Activated T-cell treated with anti-CD3 and anti-CD28 coated beads, Interleukin-2, amount 50 U/mL, for 72 hours (primary cell): ENCODE measurements at regions not wholly inside any gene's neighbourhood (a gene's known extent, or its start where the extent isn't known, plus 50 kb on each side); places are given as distances from the start of the nearest gene placed in this dataset.

Experiments
- ATAC-seq, 2 donors: fragments of 150-1000 bp; cut with Tn5 transposase; replicated peaks in 1 of 2; 2 replicates each; pipeline ENCODE4 v1.10.0; 2021; ENCODE audit warnings: moderate library complexity in 2 of 2, mild to moderate bottlenecking in 1 of 2
- DNase-seq, 2 donors: peaks; one replicate each; pipeline ENCODE4 v3.0.0; 2021 to 2022; ENCODE audit warnings: mixed read lengths in 1 of 2
- H3K27ac Mint-ChIP-seq: one replicate; pipeline ENCODE4 v1.8.0; 2022; ENCODE audit warnings: mild to moderate bottlenecking, moderate library complexity, mixed read lengths
- H3K27me3 Mint-ChIP-seq: one replicate; pipeline ENCODE4 v1.8.0; 2022; ENCODE audit warnings: low read depth, mixed read lengths
- H3K36me3 Mint-ChIP-seq, 2 donors: one replicate each; pipeline ENCODE4 v1.8.0; 2022; ENCODE audit warnings: mixed read lengths in 2 of 2, mild to moderate bottlenecking in 1 of 2; ENCODE audit not compliant: insufficient read depth in 2 of 2
- H3K4me1 Mint-ChIP-seq: one replicate; pipeline ENCODE4 v1.8.0; 2022; ENCODE audit warnings: low read depth, mixed read lengths
- H3K4me3 Mint-ChIP-seq, 2 donors: one replicate each; pipeline ENCODE4 v1.8.0; 2022; ENCODE audit warnings: mild to moderate bottlenecking in 2 of 2, mixed read lengths in 2 of 2, moderate library complexity in 2 of 2
- H3K9me3 Mint-ChIP-seq, 2 donors: one replicate each; pipeline ENCODE4 v1.8.0; 2022; ENCODE audit warnings: mixed read lengths in 2 of 2

GRCh38 chr10:33680036-33680435, 345.6 kb upstream of the NRP1 start:
- DNase-seq (no peak), ATAC-seq (no peak)
- Mint-ChIP-seq H3K4me1 (no peaks in the 10 kb centered on the region), H3K36me3 (no peaks in the 10 kb centered on the region), H3K27me3 (peaks cover 6% of the 10 kb centered on the region), H3K9me3 (peaks cover 0 to 4% of the 10 kb centered on the region in 2 donors), H3K4me3 (no peak overlapping the region), H3K27ac (no peak overlapping the region)

GRCh38 chr10:33676606-33677339, 342.3 kb upstream of the NRP1 start:
- peaks cover 0 to 4% of the 10 kb centered on the region in 2 donors for H3K9me3 Mint-ChIP-seq
- no peak for DNase-seq
- peaks cover 6% of the 10 kb centered on the region for H3K27me3 Mint-ChIP-seq
- H3K27ac Mint-ChIP-seq: no peak overlapping the region
- H3K4me3 Mint-ChIP-seq: no peak overlapping the region
- H3K4me1 Mint-ChIP-seq: no peaks in the 10 kb centered on the region
- no peak for ATAC-seq
- no peaks in the 10 kb centered on the region for H3K36me3 Mint-ChIP-seq

DNA sequence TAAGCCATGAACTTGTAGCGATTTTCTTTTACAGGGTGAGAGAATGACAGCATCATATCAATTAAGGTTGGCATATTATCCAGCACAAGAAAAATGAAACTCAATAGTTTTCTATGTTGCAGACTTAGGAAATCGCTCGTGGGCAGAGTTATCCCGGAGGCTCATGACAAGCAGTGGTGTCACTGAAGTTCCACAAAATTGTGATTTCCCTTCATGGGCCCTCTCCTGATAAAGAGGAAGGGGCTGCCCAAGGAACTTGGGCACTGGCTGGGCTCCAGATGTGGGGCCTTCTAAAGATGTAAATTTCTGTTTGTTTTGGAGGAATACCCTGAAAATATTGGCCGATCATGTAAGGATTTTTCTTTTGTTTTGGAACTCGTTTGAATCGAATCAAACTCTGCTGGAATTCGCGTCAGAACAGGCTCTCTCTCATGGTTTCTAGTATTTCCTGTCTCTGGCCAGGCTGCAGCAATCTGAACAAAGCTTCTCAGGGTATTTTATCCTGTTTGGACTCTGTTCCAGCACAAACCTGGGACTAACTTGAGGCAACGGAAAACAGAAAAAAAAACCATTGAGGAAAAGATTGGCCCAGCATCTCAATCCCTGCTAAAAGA, 340.6 kb upstream of the NRP1 start:
- no peaks in the 10 kb centered on the region for H3K36me3 Mint-ChIP-seq
- no peak overlapping the region for H3K27ac Mint-ChIP-seq
- peaks cover 6% of the 10 kb centered on the region for H3K27me3 Mint-ChIP-seq
- H3K9me3 Mint-ChIP-seq: peaks cover 0 to 4% of the 10 kb centered on the region in 2 donors
- H3K4me1 Mint-ChIP-seq: no peaks in the 10 kb centered on the region
- ATAC-seq: no peak
- no peak for DNase-seq
- H3K4me3 Mint-ChIP-seq: no peak overlapping the region

DNA sequence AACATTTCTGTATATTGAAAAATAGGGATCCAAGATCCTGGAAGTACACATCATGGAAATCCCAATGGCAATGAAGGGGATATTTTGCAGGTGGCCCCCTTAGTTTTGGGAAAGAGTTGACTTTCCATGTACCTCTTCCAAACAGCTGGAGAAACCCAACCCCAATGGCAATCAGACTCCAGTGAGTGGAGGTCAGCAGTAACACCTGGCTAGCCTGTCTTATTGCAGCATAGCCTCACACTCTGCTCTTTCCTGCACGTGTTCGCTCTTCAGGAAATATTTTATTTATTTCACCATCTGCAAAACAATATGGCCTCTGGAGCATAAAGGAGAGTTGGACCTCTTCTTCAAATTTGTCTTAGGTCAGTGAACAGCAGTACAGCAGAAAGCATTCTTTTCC, 340.0 kb upstream of the NRP1 start:
- DNase-seq: no peak
- no peak overlapping the region for H3K27ac Mint-ChIP-seq
- H3K4me3 Mint-ChIP-seq: no peak overlapping the region
- no peaks in the 10 kb centered on the region for H3K4me1 Mint-ChIP-seq
- ATAC-seq: no peak
- no peaks in the 10 kb centered on the region for H3K36me3 Mint-ChIP-seq
- H3K9me3 Mint-ChIP-seq: peaks cover 0 to 3% of the 10 kb centered on the region in 2 donors
- peaks cover 6% of the 10 kb centered on the region for H3K27me3 Mint-ChIP-seq

DNA sequence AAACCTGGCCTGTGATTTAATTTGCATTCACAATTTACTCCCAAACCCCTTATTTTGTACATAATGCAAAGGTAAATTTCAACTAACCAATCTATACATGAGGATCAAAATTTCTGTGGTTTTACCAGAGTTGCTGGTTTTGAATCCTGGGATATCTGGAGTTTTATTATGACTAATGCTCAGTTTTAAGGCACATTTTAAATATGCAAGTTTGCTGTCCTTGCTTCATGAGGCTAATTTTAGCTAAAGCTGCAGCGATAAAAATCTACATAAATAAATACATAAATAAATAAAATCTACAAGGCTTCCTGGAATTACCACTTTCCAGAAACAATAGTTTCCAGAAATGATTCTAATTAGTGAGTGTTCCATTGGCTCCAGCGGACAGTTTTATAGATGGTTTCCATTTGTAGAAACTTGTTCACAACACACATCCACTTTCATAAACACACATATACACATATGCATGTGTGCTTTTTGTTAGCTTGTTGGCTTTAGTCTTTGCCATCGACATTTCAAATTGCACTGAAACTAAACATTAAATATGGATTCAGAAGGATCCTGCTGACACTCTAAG, 339.5 kb upstream of the NRP1 start:
- H3K4me3 Mint-ChIP-seq: no peak overlapping the region
- ATAC-seq (no peak), DNase-seq (no peak)
- H3K27me3 Mint-ChIP-seq: peaks cover 5% of the 10 kb centered on the region
- no peaks in the 10 kb centered on the region for H3K4me1 Mint-ChIP-seq
- peaks cover 0 to 3% of the 10 kb centered on the region in 2 donors for H3K9me3 Mint-ChIP-seq
- H3K27ac Mint-ChIP-seq: no peak overlapping the region
- no peaks in the 10 kb centered on the region for H3K36me3 Mint-ChIP-seq

DNA sequence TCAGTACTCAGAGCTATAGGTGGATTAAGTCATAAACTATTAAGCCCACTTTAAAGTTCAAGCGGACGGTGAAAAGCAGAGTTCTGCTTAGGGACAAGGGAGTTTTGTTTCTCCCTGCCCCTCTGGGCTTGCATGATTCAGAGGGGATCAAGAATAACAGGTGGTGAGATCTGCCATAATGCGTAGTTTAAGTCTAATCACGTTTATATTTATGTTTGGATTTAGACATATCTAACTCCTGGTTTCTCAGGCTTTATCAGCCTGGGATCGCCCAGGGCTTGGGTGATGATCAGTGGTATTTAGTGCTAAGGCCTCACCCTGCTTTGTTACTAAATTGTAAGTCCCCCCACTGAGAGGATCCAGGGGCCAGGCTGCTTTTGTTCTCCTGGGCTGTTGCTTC, 335.4 kb upstream of the NRP1 start:
- DNase-seq (no peak), ATAC-seq (no peak)
- H3K36me3 Mint-ChIP-seq: no peaks in the 10 kb centered on the region
- no peaks in the 10 kb centered on the region for H3K27me3 Mint-ChIP-seq
- no peaks in the 10 kb centered on the region for H3K9me3 Mint-ChIP-seq
- H3K4me1 Mint-ChIP-seq: peaks cover 7% of the 10 kb centered on the region
- no peak overlapping the region for H3K27ac Mint-ChIP-seq
- H3K4me3 Mint-ChIP-seq: no peak overlapping the region

DNA sequence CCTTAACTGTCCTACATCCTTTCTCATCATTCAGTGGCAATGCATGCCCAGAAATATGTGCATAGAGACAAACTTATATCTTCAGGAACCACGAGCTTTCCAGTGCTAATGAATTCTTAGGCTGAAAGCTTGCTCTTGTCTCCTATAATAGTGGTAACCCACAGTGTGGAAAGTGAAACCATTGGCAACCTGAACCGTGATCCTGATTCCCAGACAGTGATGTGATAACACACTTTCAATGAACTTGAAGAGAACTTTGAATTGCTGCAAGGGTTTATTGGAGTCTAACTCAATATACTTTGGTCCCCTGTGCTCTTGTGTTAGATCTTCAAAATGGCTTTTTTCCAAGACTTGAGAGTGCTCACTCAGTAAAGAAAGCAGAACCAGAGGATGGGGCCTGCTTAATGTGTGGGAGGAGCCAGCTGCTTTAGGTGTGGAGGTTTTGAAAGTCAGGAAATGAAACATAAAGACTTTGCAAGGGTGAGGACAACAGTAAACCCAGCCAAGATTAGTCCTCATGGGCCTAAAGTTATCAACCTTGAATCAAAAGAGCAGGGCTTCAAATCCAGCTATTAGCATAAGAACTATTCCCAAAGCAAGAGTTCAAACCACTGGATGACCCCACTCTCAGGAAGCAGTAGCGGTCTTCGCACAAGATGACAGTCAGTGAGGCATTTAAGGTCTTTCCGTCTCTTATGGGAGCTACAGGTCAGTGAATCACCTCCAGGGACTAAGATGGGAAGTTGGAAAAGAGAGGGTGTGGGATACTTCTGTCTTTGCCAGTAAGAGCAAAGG, 332.4 kb upstream of the NRP1 start:
- ATAC-seq (no peak), DNase-seq (no peak)
- H3K4me1 Mint-ChIP-seq: peaks cover 9% of the 10 kb centered on the region
- H3K4me3 Mint-ChIP-seq: no peak overlapping the region
- no peak overlapping the region for H3K27ac Mint-ChIP-seq
- H3K36me3 Mint-ChIP-seq: peaks cover 0 to 3% of the 10 kb centered on the region in 2 donors
- peaks cover 0 to 2% of the 10 kb centered on the region in 2 donors for H3K9me3 Mint-ChIP-seq
- peaks cover 11% of the 10 kb centered on the region for H3K27me3 Mint-ChIP-seq

DNA sequence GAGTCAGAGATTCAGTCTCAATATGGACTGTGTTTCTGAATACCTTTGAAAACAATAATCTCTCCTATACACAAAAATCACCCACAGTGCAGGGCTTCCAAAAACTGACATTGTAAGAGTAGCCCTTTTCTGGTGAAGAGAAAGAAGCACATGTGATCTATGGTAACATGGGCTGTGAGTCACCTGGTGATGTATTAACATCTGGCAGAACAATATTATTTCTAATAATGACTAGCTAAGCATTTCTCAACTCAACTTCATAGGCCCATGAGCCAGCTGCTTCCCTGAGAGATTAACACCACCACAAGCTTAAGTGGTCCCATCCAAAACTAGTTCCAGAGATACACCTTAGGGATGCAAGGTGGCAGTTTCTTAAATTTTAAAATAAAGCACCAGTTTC, 331.0 kb upstream of the NRP1 start:
- H3K36me3 Mint-ChIP-seq: peaks cover 0 to 3% of the 10 kb centered on the region in 2 donors
- H3K27ac Mint-ChIP-seq: no peak overlapping the region
- ATAC-seq: no peak
- peaks cover 24% of the 10 kb centered on the region for H3K27me3 Mint-ChIP-seq
- no peak for DNase-seq
- peaks cover 0 to 2% of the 10 kb centered on the region in 2 donors for H3K9me3 Mint-ChIP-seq
- peaks cover 12% of the 10 kb centered on the region for H3K4me1 Mint-ChIP-seq
- no peak overlapping the region for H3K4me3 Mint-ChIP-seq

DNA sequence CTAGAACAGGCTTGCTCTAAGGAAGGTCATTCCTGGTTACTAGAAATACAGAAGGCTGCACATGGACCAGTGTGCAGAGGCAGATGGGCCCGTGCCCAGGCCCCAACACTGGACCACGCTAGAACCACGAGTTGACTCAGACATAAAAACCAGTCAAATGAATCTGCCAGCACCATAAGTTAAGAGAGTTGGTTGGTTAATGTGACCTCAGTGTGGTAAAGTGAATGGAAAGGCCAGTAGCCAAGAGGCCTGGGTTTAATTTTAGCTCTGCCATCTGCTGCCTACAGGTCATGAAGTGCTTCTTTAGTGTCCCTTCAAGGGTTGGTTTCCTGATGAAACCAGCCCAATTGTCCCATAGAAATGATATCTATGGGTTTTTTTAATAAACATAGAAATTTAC, 329.6 kb upstream of the NRP1 start:
- DNase-seq: no peak
- H3K36me3 Mint-ChIP-seq: peaks cover 0 to 3% of the 10 kb centered on the region in 2 donors
- peaks cover 31% of the 10 kb centered on the region for H3K27me3 Mint-ChIP-seq
- ATAC-seq: no peak
- H3K4me3 Mint-ChIP-seq: no peak overlapping the region
- peaks cover 0 to 2% of the 10 kb centered on the region in 2 donors for H3K9me3 Mint-ChIP-seq
- H3K27ac Mint-ChIP-seq: no peak overlapping the region
- H3K4me1 Mint-ChIP-seq: peaks cover 12% of the 10 kb centered on the region

- Mint-ChIP-seq H3K27me3 (peaks cover 34% of the 10 kb centered on the region), H3K9me3 (peaks cover 0 to 2% of the 10 kb centered on the region in 2 donors), H3K36me3 (peaks cover 0 to 3% of the 10 kb centered on the region in 2 donors), H3K4me1 (peaks cover 7% of the 10 kb centered on the region), H3K27ac (no peak overlapping the region), H3K4me3 (no peak overlapping the region)
- DNase-seq (no peak), ATAC-seq (no peak)
These were observed 327.3 kb upstream of the NRP1 start for GRCh38 chr10:33661580-33662336.

GRCh38 chr10:33660329-33660728, 325.9 kb upstream of the NRP1 start:
- Mint-ChIP-seq H3K4me3 (no peak overlapping the region), H3K27me3 (peaks cover 34% of the 10 kb centered on the region), H3K36me3 (peaks cover 0 to 3% of the 10 kb centered on the region in 2 donors), H3K27ac (no peak overlapping the region), H3K9me3 (peaks cover 0 to 2% of the 10 kb centered on the region in 2 donors), H3K4me1 (peaks cover 5% of the 10 kb centered on the region)
- no peak for ATAC-seq
- DNase-seq: no peak

GRCh38 chr10:33657913-33658312, 323.4 kb upstream of the NRP1 start:
- peaks cover 0 to 4% of the 10 kb centered on the region in 2 donors for H3K36me3 Mint-ChIP-seq
- ATAC-seq: no peak
- no peak for DNase-seq

More at GRCh38 chr10:33657913-33658312, 323.4 kb upstream of the NRP1 start:
- no peak overlapping the region for H3K27ac Mint-ChIP-seq
- peaks cover 5% of the 10 kb centered on the region for H3K4me1 Mint-ChIP-seq
- H3K9me3 Mint-ChIP-seq: peaks cover 0 to 6% of the 10 kb centered on the region in 2 donors
- peaks cover 39% of the 10 kb centered on the region for H3K27me3 Mint-ChIP-seq
- H3K4me3 Mint-ChIP-seq: no peak overlapping the region
